K562 (cell line): ENCODE measurements at regions not wholly inside any gene's neighbourhood (a gene's known extent, or its start where the extent isn't known, plus 50 kb on each side); places are given as distances from the start of the nearest gene placed in this dataset.

Experiments used
- ATAC-seq: fragments of 200-7000 bp; cut with Tn5 transposase; 3 replicates; pipeline ENCODE4 v1.9.1; 2020; ENCODE audit warnings: moderate library complexity
- BruUV-seq: library from RNA; stranded (reverse); fragments of 400-500 nt; replicated peaks from 2 replicates; lab custom pipeline; 2021; lab: Mats Ljungman, UMichigan
- CTCF ChIA-PET: fragments of 300-600 bp; formaldehyde crosslinking; extraction: SDS; loops from one replicate; lab custom pipeline; 2021; ENCODE audit warnings: low intra/inter-chr PET ratio; lab: Yijun Ruan, JAX
- POLR2A ChIA-PET: fragments of 300-600, 350-650 bp; sonication (Branson Sonifier 250); formaldehyde crosslinking; extraction: SDS; loops from one replicate; lab custom pipeline; 2021; ENCODE audit warnings: antibody characterized with exemption, inconsistent platforms; lab: Yijun Ruan, JAX
- DNase-seq, 4 experiments: peaks; one replicate each; pipeline versions ENCODE4 v3.0.0 to v3.0.0-alpha.2; 2011 to 2018; ENCODE audit warnings: low spot score in 3 of 4, mixed read lengths in 3 of 4; ENCODE audit errors: extremely low read depth in 1 of 4
- FAIRE-seq: peaks from 2 replicates; lab custom pipeline; 2011; peaks lifted over from hg19 to GRCh38; lab: Jason Lieb, UNC
- H2AFZ ChIP-seq: 2 replicates; pipeline ENCODE4 v1.6.0; 2011; ENCODE audit warnings: low read depth, low read length, control low read depth, inconsistent platforms
- H3K27ac ChIP-seq: fragments of 200-600 bp; 3 replicates; pipeline ENCODE4 v1.8.0; 2011; ENCODE audit warnings: low read depth, mild to moderate bottlenecking, control low read depth, inconsistent platforms, low read length, moderate library complexity, mixed read lengths; ENCODE audit errors: extremely low read depth
- H3K27me3 ChIP-seq, 2 experiments: fragments of 300-600 bp in 1 of 2; 2 replicates in 1 of 2; 3 replicates in 1 of 2; pipeline versions ENCODE4 v1.6.0 to v1.8.0; 2011; ENCODE audit warnings: inconsistent platforms in 2 of 2, low read length in 2 of 2, mild to moderate bottlenecking in 1 of 2, mixed read lengths in 1 of 2, moderate library complexity in 1 of 2; ENCODE audit not compliant: control insufficient read depth in 2 of 2, insufficient read depth in 2 of 2
- H3K36me3 ChIP-seq: fragments of 300-600 bp; 3 replicates; pipeline ENCODE4 v1.8.0; 2011; ENCODE audit warnings: mild to moderate bottlenecking, low read length, inconsistent platforms; ENCODE audit not compliant: control insufficient read depth, insufficient read depth
- H3K4me1 ChIP-seq, 2 experiments: fragments of 200-600 bp in 1 of 2; replicated peaks in 1 of 2; 2 replicates in 1 of 2; 3 replicates in 1 of 2; pipeline versions ENCODE4 v1.5.1 to v1.8.0; 2011; ENCODE audit warnings: inconsistent platforms in 2 of 2, low read length in 2 of 2, mild to moderate bottlenecking in 1 of 2, mixed read lengths in 1 of 2, moderate library complexity in 1 of 2; ENCODE audit not compliant: control insufficient read depth in 2 of 2, insufficient read depth in 2 of 2
- H3K4me2 ChIP-seq: 2 replicates; pipeline ENCODE4 v1.6.1; 2011; ENCODE audit warnings: low read length, control low read depth, inconsistent platforms, mixed read lengths; ENCODE audit not compliant: insufficient read depth
- H3K4me3 ChIP-seq: fragments of 200-600 bp; sonication (generic), shearing (Covaris generic); 2 replicates; pipeline ENCODE4 v1.5.1; 2016; ENCODE audit warnings: control low read depth, inconsistent platforms
- H3K79me2 ChIP-seq: fragments of 200-600 bp; 3 replicates; pipeline ENCODE4 v1.8.0; 2011; ENCODE audit warnings: low read length, inconsistent platforms; ENCODE audit not compliant: control insufficient read depth, insufficient read depth
- H3K9ac ChIP-seq, 2 experiments: 2 replicates each; pipeline versions ENCODE4 v1.6.0 to v1.6.1; 2011; ENCODE audit warnings: low read depth in 2 of 2, low read length in 2 of 2, control low read depth in 1 of 2, inconsistent platforms in 1 of 2, mild to moderate bottlenecking in 1 of 2, mixed read lengths in 1 of 2; ENCODE audit not compliant: insufficient read depth in 1 of 2
- H3K9me1 ChIP-seq: one replicate; pipeline ENCODE4 v1.6.0; 2011; ENCODE audit warnings: inconsistent platforms, mild to moderate bottlenecking, low read length, moderate library complexity; ENCODE audit not compliant: control insufficient read depth, insufficient read depth
- H3K9me3 ChIP-seq: replicated peaks from 2 replicates; pipeline ENCODE4 v1.5.1; 2011; ENCODE audit warnings: low read depth, low read length, inconsistent platforms; ENCODE audit not compliant: control insufficient read depth, insufficient read depth
- H4K20me1 ChIP-seq: replicated peaks from 2 replicates; pipeline ENCODE4 v1.6.1; 2011; ENCODE audit warnings: low read length, inconsistent platforms, mixed read lengths; ENCODE audit not compliant: control insufficient read depth, insufficient read depth
- CREM ChIP-seq: IDR thresholded peaks from 2 replicates; pipeline ENCODE4 v1.6.1; 2014; ENCODE audit warnings: antibody characterized with exemption, low read depth
- HDAC6 ChIP-seq: IDR thresholded peaks from 2 replicates; pipeline ENCODE4 v1.6.1; 2012; ENCODE audit warnings: low read depth, mild to moderate bottlenecking, control low read depth, inconsistent platforms, low read length, moderate library complexity
- ID3 ChIP-seq, 2 experiments: fragments of 250-450 bp in 1 of 2; fragments of 450-650 bp in 1 of 2; sonication (Bioruptor Pico) in 1 of 2; IDR thresholded peaks; 2 replicates each; pipeline versions ENCODE4 v1.6.1 to v1.8.0; 2016 to 2021; ENCODE audit warnings: mild to moderate bottlenecking in 2 of 2, moderate library complexity in 2 of 2, missing compliant biosample characterization in 1 of 2, missing genetic modification characterization in 1 of 2
- ILK ChIP-seq: fragments of 450-650 bp; IDR thresholded peaks from 2 replicates; pipeline ENCODE4 v1.6.1; 2016; ENCODE audit warnings: missing genetic modification characterization, low read depth, mild to moderate bottlenecking, missing compliant biosample characterization, moderate library complexity, borderline replicate concordance
- MYC ChIP-seq, 2 experiments: fragments of 250-450 bp in 1 of 2; sonication (Bioruptor Pico) in 1 of 2; IDR thresholded peaks; 2 replicates each; pipeline versions ENCODE4 v1.5.1 to v1.6.1; 2012 to 2021; ENCODE audit warnings: low read depth in 2 of 2, borderline replicate concordance in 1 of 2, improper control_type of control experiment in 1 of 2, low read length in 1 of 2, mild to moderate bottlenecking in 1 of 2, moderate library complexity in 1 of 2
- NONO ChIP-seq, 2 experiments: fragments of 200-400 bp in 1 of 2; fragments of 450-650 bp in 1 of 2; formaldehyde crosslinking in 1 of 2; IDR thresholded peaks; 2 replicates each; pipeline ENCODE4 v1.6.1; 2017; ENCODE audit warnings: low read depth in 2 of 2, mild to moderate bottlenecking in 2 of 2, moderate library complexity in 2 of 2, low read length in 1 of 2
- NRF1 ChIP-seq, 2 experiments: fragments of 450-650 bp; IDR thresholded peaks in 1 of 2; conservative IDR thresholded peaks in 1 of 2; 2 replicates each; pipeline ENCODE4 v1.6.1; 2014; ENCODE audit warnings: mild to moderate bottlenecking in 2 of 2
- PTRF ChIP-seq: fragments of 450-650 bp; IDR thresholded peaks from 2 replicates; pipeline ENCODE4 v1.6.1; 2016; ENCODE audit warnings: mild to moderate bottlenecking, missing genetic modification characterization, missing compliant biosample characterization
- RERE ChIP-seq: sonication (generic); formaldehyde crosslinking; IDR thresholded peaks from 2 replicates; pipeline ENCODE4 v1.8.0; 2023; ENCODE audit warnings: missing genetic modification reagents, mild to moderate bottlenecking, borderline replicate concordance
- SAFB2 ChIP-seq: fragments of 200-400 bp; formaldehyde crosslinking; IDR thresholded peaks from 2 replicates; pipeline ENCODE4 v1.6.1; 2018; ENCODE audit warnings: borderline replicate concordance, low read length, low read depth, moderate library complexity; ENCODE audit not compliant: severe bottlenecking
- SMAD3 ChIP-seq: fragments of 450-650 bp; formaldehyde crosslinking; conservative IDR thresholded peaks from 2 replicates; pipeline ENCODE4 v1.4.0; 2020; ENCODE audit warnings: mild to moderate bottlenecking
- SMARCC2 ChIP-seq: fragments of 450-650 bp; IDR thresholded peaks from 2 replicates; pipeline ENCODE4 v1.6.1; 2017; ENCODE audit warnings: antibody characterized with exemption, moderate library complexity, mild to moderate bottlenecking, low read depth
- XRCC3 ChIP-seq: fragments of 450-650 bp; IDR thresholded peaks from 2 replicates; pipeline ENCODE4 v1.6.1; 2017; ENCODE audit warnings: mild to moderate bottlenecking, moderate library complexity
- ZNF224 ChIP-seq: sonication (generic); formaldehyde crosslinking; IDR thresholded peaks from 2 replicates; pipeline ENCODE4 v1.8.0; 2022; ENCODE audit warnings: mild to moderate bottlenecking, missing genetic modification reagents
- ZNF24 ChIP-seq: fragments of 450-650 bp; IDR thresholded peaks from 2 replicates; pipeline ENCODE4 v1.6.1; 2016
- ZNF551 ChIP-seq: fragments of 250-450 bp; sonication (Bioruptor Pico); IDR thresholded peaks from 2 replicates; pipeline ENCODE4 v1.5.0; 2021; ENCODE audit warnings: mild to moderate bottlenecking, moderate library complexity
- ZNF695 ChIP-seq: fragments of 450-650 bp; formaldehyde crosslinking; IDR thresholded peaks from 2 replicates; pipeline ENCODE4 v1.4.0; 2020; ENCODE audit warnings: mild to moderate bottlenecking, moderate library complexity
- WGBS: fragments of 100-300 bp; shearing (Covaris generic); methylation state at CpG from one replicate; pipeline ENCODE4 v1.1.6; 2016; ENCODE audit warnings: low coverage, mixed read lengths; ENCODE audit not compliant: insufficient coverage; ENCODE audit errors: missing lambda C conversion rate; 5-methylcytosine and 5-hydroxymethylcytosine counted together
- in situ Hi-C: fragments of 300-500 bp; cut with MboI; formaldehyde crosslinking; loops from 4 replicates; pipeline ENCODE4 v1.15.0; 2018; ENCODE audit warnings: inconsistent platforms, mixed read lengths
- intact Hi-C: fragments of 100-400 bp; cut with micrococcal nuclease; formaldehyde crosslinking; loops from 2 replicates; pipeline ENCODE4 v1.14.2; 2022

- in situ Hi-C loops (no loop called here), intact Hi-C loops (no loop called here)
- ChIA-PET POLR2A (no interaction called here), CTCF (no interaction called here)
- Histone ChIP-seq H3K4me2 (no peak overlapping the region), H3K9me1 (no peaks in the 10 kb centered on the region), H3K4me3 (no peak overlapping the region), H3K4me1 (no peaks in the 10 kb centered on the region), H4K20me1 (no peaks in the 10 kb centered on the region), H2AFZ (no peak overlapping the region), H3K9me3 (no peaks in the 10 kb centered on the region), H3K79me2 (no peaks in the 10 kb centered on the region), H3K27ac (no peak overlapping the region), H3K27me3 (no peaks in the 10 kb centered on the region), H3K36me3 (no peaks in the 10 kb centered on the region), H3K9ac (no peak overlapping the region)
- 0% methylated on average over 4 of the region's 4 CpGs for WGBS
- FAIRE-seq (no peak), ATAC-seq (no peak), DNase-seq (no peak)
- BruUV-seq: no TSS peak
- TF ChIP-seq ZNF224 (CRISPR knock-in tag): no peak
- no peak for TF ChIP-seq SMARCC2
- TF ChIP-seq ILK: no peak
- no peak for TF ChIP-seq ID3 (CRISPR knock-in tag; IDR thresholded peaks at IDR 0.05)
- no peak for TF ChIP-seq ID3 (tag; IDR thresholded peaks at IDR 0.05)
- TF ChIP-seq PTRF (tag): no peak
- no peak for TF ChIP-seq HDAC6
- TF ChIP-seq ZNF695 (CRISPR knock-in tag): no peak
- TF ChIP-seq SAFB2: no peak
- no peak for TF ChIP-seq RERE
- no peak for TF ChIP-seq XRCC3
- TF ChIP-seq ZNF551 (CRISPR knock-in tag): no peak
- TF ChIP-seq MYC (IDR thresholded peaks at IDR 0.05; ENCODE audit: low read depth, low read length): no peak
- no peak for TF ChIP-seq MYC (CRISPR knock-in tag; IDR thresholded peaks at IDR 0.05; ENCODE audit: borderline replicate concordance, low read depth)
- TF ChIP-seq NRF1 (conservative IDR thresholded peaks at IDR 0.05 in 1 of 2, IDR thresholded peaks at IDR 0.05 in 1 of 2): no peak
- no peak for TF ChIP-seq NONO (IDR thresholded peaks at IDR 0.05; ENCODE audit: low read depth in 2 of 2, low read length in 1 of 2)
- TF ChIP-seq CREM: no peak
- no peak for TF ChIP-seq SMAD3 (CRISPR knock-in tag)
- TF ChIP-seq ZNF24: no peak
Measured at GRCh38 chr4:100936661-100937375, 410.5 kb downstream of the PPP3CA start.
